ENCODE measurements at regions not wholly inside any gene's neighbourhood (a gene's known extent, or its start where the extent isn't known, plus 50 kb on each side); places are given as distances from the start of the nearest gene placed in this dataset.
"Not testable (repeated sequence)": the region's sequence is repeated elsewhere in the genome, so short reads cannot be mapped to it uniquely, and the experiment has no call there.

DNA sequence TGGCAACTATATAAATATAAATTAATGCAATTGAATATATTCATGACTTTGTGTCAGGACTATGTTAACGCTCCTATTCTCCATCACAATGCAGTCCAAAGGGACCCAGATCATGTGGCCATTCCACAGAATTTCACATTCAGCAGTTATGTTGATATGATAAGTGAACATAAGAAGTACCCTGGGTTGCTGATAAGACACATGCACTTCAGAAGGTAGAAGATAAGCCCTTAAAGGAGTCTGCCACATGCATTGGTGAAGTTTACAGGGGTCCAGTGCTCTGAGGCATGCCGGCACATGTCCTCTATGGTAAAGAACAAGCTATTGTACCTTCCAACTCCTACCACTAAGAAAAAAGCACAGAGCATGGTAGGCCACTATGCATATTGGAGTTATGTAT is 76.4 kb downstream of the PHAX start:
- no peak for DNase-seq (ENCODE audit: extremely low read depth in 1 of 2, low read depth in 1 of 2)

DNA sequence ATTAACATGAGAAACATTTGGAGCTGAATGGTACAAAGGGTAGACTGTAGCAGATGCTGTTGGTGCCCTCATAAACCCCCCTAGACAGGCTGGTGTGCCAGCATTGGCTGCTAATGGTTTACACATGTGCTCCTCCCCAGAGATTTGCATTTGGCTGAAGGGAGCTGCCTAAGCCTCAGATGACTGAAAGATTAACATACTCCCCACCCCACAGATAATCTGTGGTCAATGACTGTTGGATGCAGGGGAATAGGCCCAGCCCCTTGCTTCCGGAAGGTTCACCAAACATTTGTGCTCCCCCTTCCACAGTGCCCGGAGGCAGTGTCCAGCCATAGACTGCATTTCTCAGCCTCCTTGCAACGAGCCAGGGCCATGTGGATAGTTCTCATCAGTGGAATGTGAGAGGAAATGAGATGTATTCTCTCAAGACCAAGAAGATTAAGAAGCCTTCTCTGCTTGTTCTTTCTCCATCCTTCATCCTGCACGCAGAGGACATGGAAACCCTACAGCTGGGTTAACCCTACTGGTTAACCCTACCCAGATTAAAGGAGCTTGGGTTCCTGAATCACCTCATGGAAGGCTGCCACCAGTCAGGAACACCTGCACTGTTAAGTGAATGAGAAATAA is 79.6 kb downstream of the PHAX start:
- no peak for DNase-seq (ENCODE audit: extremely low read depth in 1 of 2, low read depth in 1 of 2)

DNA sequence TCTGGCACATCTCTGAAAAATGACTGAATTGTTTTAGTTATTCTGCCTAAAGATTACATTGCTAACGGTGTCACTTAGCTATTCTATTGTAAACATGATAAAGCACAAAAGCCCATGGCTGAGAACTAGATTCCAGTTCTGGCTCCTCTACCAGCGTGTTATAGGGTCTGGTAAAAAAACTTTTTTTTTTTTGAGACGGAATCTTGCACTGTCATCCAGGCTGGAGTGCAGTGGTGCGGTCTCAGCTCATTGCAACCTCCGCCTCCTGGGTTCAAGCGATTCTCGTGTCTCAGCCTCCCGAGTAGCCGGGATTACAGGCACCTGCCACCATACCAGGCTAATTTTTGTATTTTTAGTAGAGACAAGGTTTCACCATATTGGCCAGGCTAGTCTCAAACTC is 80.6 kb downstream of the PHAX start:
- DNase-seq (ENCODE audit: extremely low read depth in 1 of 2, low read depth in 1 of 2) = not testable (repeated sequence)

DNA sequence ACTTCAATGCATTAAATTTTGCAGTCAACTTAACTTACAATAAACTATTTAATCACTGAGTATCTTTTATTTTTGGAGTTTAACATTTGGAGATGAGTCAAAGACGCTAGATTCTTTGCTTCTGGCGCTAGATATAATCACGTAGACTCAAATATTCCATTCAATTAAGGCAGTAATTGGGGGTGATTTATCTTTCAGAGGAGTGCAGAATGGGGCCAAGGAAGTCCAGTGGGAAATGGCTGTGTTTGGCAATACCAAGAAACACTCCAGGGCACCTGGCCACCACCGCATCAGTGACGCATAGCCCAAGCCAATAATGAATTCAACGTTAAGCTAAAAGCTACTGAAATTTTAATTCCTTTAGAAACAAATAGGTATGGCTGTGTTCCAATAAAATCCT is 81.2 kb downstream of the PHAX start:
- no peak for DNase-seq (ENCODE audit: extremely low read depth in 1 of 2, low read depth in 1 of 2)

DNA sequence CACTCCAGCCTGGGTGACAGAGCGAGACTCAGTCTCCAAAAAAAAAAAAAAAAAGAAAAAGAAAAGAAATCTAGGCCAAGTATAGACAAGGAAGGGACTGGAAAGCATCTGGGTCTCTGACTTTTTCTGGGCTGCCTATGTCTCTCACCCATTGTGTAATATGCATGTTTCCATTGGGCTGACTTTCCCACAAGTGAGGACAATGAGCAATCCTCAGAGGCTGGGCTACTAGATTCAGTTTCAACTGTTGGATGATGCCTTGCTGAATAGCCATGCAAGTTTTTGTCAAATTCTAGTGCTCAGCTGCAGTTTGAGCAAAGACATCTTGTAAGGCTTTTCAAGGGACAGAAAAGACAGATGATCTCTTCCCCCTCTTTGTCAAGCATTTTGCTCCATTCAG is 82.1 kb downstream of the PHAX start:
- DNase-seq (ENCODE audit: extremely low read depth in 1 of 2, low read depth in 1 of 2) = no peak

DNA sequence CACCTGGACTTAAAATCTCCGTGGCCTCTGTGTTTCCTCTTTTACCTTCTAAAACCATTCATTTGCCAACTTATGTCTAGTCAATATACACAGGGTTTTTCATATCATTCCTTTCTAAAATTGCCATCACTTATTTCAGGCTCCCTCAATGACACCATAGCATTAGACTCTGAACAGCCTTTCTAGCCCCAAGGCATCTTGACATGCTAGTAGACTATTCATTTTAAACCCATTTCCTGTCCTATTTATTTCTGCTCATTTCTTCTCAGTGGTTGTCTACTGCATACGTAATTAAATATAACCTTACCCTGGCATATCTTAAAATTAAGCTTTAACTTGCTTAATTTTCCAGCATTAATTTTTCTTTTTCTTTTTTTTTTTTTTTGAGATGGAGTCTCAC is 83.2 kb downstream of the PHAX start:
- DNase-seq (ENCODE audit: extremely low read depth in 1 of 2, low read depth in 1 of 2) = no peak

DNA sequence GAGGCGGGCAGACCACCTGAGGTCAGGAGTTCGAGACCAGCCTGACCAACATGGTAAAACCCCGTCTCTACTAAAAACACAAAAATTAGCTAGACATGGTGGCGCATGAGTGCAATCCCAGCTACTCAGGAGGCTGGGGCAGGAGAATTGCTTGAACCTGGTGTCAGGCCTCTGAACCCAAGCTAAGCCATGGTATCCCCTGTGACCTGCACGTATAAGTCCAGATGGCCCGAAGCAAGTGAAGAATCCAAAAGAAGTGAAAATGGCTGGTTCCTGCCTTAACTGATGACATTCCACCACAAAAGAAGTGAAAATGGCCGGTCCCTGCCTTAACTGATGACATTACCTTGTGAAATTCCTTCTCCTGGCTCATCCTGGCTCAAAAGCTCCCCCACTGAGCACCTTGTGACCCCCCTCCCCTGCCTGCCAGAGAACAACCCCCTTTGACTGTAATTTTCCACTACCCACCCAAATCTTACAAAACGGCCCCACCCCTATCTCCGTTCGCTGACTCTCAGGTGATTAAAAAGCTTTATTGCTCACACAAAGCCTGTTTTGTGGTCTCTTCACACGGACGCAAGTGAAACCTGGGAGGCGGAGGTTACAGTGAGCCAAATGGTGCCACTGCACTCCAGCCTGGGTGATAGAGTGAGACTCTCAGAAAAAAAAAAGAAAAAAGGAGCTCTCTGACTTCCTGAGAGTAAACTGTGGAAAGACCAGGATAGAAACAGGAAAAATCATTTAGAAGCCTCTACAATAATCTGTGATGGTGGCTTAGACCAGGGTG is 84.1 kb downstream of the PHAX start:
- DNase-seq (ENCODE audit: extremely low read depth in 1 of 2, low read depth in 1 of 2) = peak in 1 of 2 donors; percentile 1

DNA sequence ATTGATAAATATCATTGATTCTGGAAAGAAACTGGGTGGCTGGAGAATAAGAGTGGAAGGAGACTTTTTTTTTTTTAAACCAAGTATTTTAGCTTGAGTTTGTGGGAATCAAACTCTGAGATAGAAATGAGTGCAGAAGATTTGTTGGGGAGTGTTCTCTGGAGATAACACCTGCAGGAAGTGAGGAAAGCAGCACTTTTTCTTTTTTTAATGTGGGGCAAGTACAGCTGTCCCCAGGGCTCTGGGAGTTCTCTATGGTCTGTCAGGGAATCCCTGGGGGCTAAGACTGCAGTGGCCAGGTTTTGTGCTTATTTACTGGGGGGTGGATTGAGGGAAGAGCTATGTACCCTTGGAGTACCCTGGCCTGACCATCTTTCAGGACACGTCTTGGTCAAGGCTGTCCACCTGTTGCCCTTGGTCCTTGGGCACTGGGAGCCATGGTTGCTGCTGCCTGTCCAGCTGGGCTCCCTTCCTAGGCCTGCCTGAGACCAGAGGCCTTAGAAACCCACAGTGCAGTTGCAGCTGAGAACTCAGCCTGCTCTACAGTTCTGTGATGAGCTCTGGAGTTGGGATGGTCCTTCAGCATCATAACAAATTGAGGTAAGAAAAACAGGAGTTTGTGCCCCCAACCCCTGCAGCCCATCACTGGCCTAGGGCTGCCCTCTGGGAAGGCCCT is 85.8 kb downstream of the PHAX start:
- no peak for DNase-seq (ENCODE audit: extremely low read depth in 1 of 2, low read depth in 1 of 2)

DNA sequence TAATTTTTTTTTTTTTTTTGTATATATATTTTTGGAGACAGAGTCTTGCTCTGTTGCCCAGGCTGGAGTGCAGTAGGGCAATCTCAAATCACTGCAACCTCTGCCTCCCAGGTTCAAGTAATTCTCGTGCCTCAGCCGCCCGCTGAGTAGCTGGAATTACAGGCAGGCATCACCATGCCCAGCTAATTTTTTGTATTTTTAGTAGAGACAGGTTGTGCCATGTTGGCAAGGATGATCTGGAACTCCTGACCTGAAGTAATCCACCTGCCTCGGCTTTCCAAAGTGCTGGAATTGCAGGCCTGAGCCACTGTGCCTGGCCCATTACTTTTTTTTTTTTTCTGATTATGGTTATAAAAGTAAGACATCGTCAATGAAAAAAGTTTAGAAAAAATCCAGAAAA is 84.0 kb upstream of the LMNB1 start:
- no peak for DNase-seq (ENCODE audit: extremely low read depth in 1 of 2, low read depth in 1 of 2)

DNA sequence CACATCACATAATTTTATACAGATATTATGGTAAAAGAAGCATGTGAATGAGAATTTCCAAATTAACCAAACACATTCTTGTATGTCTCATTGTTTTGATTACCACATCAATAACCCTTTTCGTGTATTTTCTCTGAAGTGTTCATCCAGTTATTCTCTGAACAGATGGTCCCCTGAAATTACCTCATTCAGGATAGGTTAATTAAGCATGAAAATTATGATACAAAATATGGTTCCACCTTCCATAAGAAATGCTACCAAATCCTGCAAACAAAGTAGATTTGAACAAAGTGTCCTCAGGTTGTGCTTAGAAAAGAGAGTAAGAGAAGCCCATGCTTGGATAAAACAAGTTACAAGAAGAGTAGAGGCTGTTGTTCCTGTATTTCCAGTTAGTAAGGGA is 83.1 kb upstream of the LMNB1 start:
- no peak for DNase-seq (ENCODE audit: extremely low read depth in 1 of 2, low read depth in 1 of 2)

DNA sequence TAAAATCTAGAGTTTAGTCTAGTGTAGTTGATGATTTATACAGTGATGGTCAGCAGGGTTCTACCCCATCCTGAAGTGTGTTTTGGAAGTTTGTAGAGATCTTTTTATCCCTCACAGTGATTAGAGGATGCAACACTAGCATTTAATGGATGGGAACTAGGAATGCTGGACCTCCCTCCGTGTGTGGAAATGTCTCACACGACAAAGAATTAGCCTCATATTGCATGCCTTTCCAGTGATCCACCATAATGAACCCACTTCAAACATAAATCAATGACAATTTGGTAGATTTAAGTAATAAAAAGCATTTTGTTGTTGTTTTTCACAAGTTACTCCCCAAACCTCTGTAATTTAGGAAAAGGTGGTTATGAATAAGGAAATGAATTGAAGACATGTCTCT is 82.5 kb upstream of the LMNB1 start:
- DNase-seq (ENCODE audit: extremely low read depth in 1 of 2, low read depth in 1 of 2) = no peak

DNA sequence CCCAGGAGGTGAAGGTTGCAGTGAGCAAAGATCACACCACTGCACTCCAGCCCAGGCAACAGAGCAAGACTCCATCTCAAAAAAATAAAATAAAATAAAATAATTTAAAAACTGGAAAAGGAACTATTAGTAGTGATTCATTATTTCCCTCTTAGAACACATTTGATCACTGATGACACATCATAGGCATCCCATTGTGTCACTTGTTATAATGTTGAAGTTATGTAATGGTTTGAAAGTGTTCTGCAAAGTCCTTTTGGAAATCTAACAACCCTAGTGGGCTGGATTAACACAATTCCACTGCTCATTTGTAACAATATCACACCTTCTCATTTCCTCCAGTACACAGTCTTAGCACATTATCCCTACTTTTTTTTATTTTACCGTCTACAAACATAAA is 81.8 kb upstream of the LMNB1 start:
- no peak for DNase-seq (ENCODE audit: extremely low read depth in 1 of 2, low read depth in 1 of 2)

DNA sequence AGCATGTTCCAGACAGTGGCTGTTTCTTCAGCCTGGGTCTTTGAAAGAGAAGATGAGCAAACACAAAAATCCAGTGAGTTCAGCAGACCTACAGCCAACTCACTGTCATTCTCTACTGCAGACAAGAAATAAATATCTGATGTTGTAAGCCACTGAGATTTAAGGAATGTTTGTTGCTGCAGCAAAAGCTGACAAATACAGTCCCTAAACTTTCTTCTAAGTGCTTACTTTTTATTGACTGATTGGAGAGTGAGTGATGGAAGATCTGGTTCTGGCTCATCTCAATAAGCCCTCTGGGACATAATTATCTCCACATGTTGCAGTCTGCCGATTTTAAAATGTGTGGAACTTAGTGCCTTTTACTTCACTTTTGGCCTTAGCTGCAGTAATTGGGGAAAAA is 69.9 kb upstream of the LMNB1 start:
- DNase-seq (ENCODE audit: extremely low read depth in 1 of 2, low read depth in 1 of 2) = no peak

DNA sequence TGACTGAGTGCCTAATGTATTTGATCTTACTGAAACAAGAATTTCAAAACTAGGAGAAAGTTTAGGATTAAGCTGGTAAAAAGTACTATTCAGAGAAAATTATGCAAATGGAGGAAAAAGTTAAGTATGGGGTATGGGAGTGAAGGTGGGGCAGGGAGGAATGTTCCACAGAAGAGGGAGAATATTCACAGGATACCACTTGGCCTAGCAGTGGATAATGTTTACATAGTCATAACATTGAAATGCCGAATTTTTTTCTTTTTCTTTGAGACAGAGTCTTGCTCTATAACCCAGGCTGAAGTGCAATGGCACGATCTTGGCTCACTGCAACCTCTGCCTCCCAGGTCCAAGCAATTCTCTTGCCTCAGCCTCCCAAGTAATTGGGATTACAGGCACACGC is 61.2 kb upstream of the LMNB1 start:
- no peak for DNase-seq (ENCODE audit: extremely low read depth in 1 of 2, low read depth in 1 of 2)

DNA sequence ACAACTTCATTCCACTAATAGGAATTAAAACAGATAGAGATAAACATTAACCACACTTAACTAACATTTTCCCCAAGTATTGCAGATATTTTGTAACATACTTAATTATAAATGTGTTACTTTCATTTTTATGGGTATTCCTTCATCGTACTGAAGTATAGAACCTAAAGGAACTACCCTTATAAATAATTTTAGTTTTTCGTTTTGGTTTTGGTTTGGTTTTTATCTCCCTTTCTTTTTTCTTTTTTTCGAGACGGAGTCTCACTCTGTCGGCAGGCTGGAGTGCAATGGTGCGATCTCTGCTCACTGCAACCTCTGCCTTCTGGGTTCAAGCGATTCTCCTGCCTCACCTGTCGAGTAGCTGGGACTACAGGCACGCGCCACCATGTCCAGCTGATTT is 60.1 kb upstream of the LMNB1 start:
- no peak for DNase-seq (ENCODE audit: extremely low read depth in 1 of 2, low read depth in 1 of 2)

DNA sequence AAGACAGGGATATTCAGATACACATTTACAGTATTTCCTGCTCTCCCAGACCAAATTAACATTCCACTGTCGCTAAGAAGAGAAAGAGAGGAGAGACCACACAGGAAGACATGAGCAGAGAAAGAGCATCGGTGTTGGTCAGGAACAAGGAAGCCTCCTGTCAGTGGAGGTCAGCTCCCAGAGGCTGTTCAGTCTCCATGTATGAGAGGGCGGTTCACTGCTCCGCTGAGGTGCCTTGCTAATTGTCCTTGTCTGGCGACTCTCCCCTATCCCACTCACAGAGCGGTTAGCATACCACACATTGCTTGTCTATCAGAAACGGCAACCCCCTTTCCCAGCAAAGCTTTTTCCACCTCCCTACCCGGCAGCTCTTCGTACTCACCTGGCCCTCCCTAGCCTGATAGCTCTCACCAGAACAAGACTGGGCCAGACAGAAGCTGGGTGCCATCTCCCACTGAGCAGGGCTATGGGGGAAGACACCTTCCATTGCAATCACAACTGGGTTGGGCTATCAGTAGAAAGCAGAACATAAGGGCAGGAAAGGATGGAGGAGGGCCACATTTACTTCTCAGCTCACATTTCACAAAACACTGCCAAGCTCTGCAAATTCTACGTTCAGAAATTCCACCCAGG is 58.6 kb upstream of the LMNB1 start:
- no peak for DNase-seq (ENCODE audit: extremely low read depth in 1 of 2, low read depth in 1 of 2)

DNA sequence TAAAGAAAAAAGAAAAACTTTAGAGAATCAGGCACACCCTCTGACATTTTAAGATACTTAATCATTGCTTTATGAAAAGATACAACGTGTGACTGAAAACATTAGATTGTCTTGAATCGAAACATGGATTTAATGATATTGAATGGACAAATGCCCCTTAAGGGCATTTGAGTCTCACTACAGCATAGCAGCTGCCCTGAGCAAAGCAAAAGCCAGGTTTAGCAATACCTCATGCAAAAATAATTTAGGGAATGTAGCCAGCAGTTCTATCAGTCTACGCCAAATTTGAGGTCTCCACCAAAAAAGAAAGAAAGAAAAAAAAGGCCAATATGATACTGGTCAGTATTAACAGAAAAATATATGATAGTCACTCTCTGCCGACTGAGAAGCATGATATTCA is 56.6 kb upstream of the LMNB1 start:
- DNase-seq (ENCODE audit: extremely low read depth in 1 of 2, low read depth in 1 of 2) = no peak

DNA sequence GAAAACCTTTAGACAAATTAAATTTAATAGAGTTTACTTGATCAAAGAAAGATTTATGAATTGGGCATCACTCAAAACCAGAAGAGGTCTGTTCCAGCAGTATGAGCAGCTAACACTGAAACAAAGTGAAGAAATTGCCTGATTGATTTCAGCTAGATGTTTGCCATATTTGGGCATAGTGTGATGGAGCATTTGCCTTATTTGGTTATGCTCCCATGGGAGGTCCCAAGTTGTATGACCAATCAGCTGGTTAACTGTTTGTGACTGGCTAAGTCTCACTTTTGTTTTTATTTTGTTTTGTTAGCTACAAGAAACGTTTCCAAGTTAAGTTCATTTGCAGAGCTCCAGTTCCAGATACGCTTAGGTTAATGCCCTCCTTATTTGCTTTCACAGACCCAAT is 53.3 kb upstream of the LMNB1 start:
- no peak for DNase-seq (ENCODE audit: extremely low read depth in 1 of 2, low read depth in 1 of 2)

All from activated CD8-positive, alpha-beta memory T cell treated with anti-CD3 and anti-CD28 coated beads for 1 hour (primary cell).